K562 (cell line): ENCODE measurements at regions not wholly inside any gene's neighbourhood (a gene's known extent, or its start where the extent isn't known, plus 50 kb on each side); places are given as distances from the start of the nearest gene placed in this dataset.

Experiments
- ATAC-seq: fragments of 200-7000 bp; cut with Tn5 transposase; 3 replicates; pipeline ENCODE4 v1.9.1; 2020; ENCODE audit warnings: moderate library complexity
- BruUV-seq: library from RNA; stranded (reverse); fragments of 400-500 nt; replicated peaks from 2 replicates; lab custom pipeline; 2021; lab: Mats Ljungman, UMichigan
- CTCF ChIA-PET: fragments of 300-600 bp; formaldehyde crosslinking; extraction: SDS; loops from one replicate; lab custom pipeline; 2021; ENCODE audit warnings: low intra/inter-chr PET ratio; lab: Yijun Ruan, JAX
- POLR2A ChIA-PET: fragments of 300-600, 350-650 bp; sonication (Branson Sonifier 250); formaldehyde crosslinking; extraction: SDS; loops from one replicate; lab custom pipeline; 2021; ENCODE audit warnings: antibody characterized with exemption, inconsistent platforms; lab: Yijun Ruan, JAX
- DNase-seq, 4 experiments: peaks; one replicate each; pipeline versions ENCODE4 v3.0.0 to v3.0.0-alpha.2; 2011 to 2018; ENCODE audit warnings: low spot score in 3 of 4, mixed read lengths in 3 of 4; ENCODE audit errors: extremely low read depth in 1 of 4
- FAIRE-seq: peaks from 2 replicates; lab custom pipeline; 2011; peaks lifted over from hg19 to GRCh38; lab: Jason Lieb, UNC
- H2AFZ ChIP-seq: 2 replicates; pipeline ENCODE4 v1.6.0; 2011; ENCODE audit warnings: low read depth, low read length, control low read depth, inconsistent platforms
- H3K27ac ChIP-seq: fragments of 200-600 bp; 3 replicates; pipeline ENCODE4 v1.8.0; 2011; ENCODE audit warnings: low read depth, mild to moderate bottlenecking, control low read depth, inconsistent platforms, low read length, moderate library complexity, mixed read lengths; ENCODE audit errors: extremely low read depth
- H3K27me3 ChIP-seq, 2 experiments: fragments of 300-600 bp in 1 of 2; 2 replicates in 1 of 2; 3 replicates in 1 of 2; pipeline versions ENCODE4 v1.6.0 to v1.8.0; 2011; ENCODE audit warnings: inconsistent platforms in 2 of 2, low read length in 2 of 2, mild to moderate bottlenecking in 1 of 2, mixed read lengths in 1 of 2, moderate library complexity in 1 of 2; ENCODE audit not compliant: control insufficient read depth in 2 of 2, insufficient read depth in 2 of 2
- H3K36me3 ChIP-seq: fragments of 300-600 bp; 3 replicates; pipeline ENCODE4 v1.8.0; 2011; ENCODE audit warnings: mild to moderate bottlenecking, low read length, inconsistent platforms; ENCODE audit not compliant: control insufficient read depth, insufficient read depth
- H3K4me1 ChIP-seq, 2 experiments: fragments of 200-600 bp in 1 of 2; replicated peaks in 1 of 2; 2 replicates in 1 of 2; 3 replicates in 1 of 2; pipeline versions ENCODE4 v1.5.1 to v1.8.0; 2011; ENCODE audit warnings: inconsistent platforms in 2 of 2, low read length in 2 of 2, mild to moderate bottlenecking in 1 of 2, mixed read lengths in 1 of 2, moderate library complexity in 1 of 2; ENCODE audit not compliant: control insufficient read depth in 2 of 2, insufficient read depth in 2 of 2
- H3K4me2 ChIP-seq: 2 replicates; pipeline ENCODE4 v1.6.1; 2011; ENCODE audit warnings: low read length, control low read depth, inconsistent platforms, mixed read lengths; ENCODE audit not compliant: insufficient read depth
- H3K4me3 ChIP-seq: fragments of 200-600 bp; sonication (generic), shearing (Covaris generic); 2 replicates; pipeline ENCODE4 v1.5.1; 2016; ENCODE audit warnings: control low read depth, inconsistent platforms
- H3K79me2 ChIP-seq: fragments of 200-600 bp; 3 replicates; pipeline ENCODE4 v1.8.0; 2011; ENCODE audit warnings: low read length, inconsistent platforms; ENCODE audit not compliant: control insufficient read depth, insufficient read depth
- H3K9ac ChIP-seq, 2 experiments: 2 replicates each; pipeline versions ENCODE4 v1.6.0 to v1.6.1; 2011; ENCODE audit warnings: low read depth in 2 of 2, low read length in 2 of 2, control low read depth in 1 of 2, inconsistent platforms in 1 of 2, mild to moderate bottlenecking in 1 of 2, mixed read lengths in 1 of 2; ENCODE audit not compliant: insufficient read depth in 1 of 2
- H3K9me1 ChIP-seq: one replicate; pipeline ENCODE4 v1.6.0; 2011; ENCODE audit warnings: inconsistent platforms, mild to moderate bottlenecking, low read length, moderate library complexity; ENCODE audit not compliant: control insufficient read depth, insufficient read depth
- H3K9me3 ChIP-seq: replicated peaks from 2 replicates; pipeline ENCODE4 v1.5.1; 2011; ENCODE audit warnings: low read depth, low read length, inconsistent platforms; ENCODE audit not compliant: control insufficient read depth, insufficient read depth
- H4K20me1 ChIP-seq: replicated peaks from 2 replicates; pipeline ENCODE4 v1.6.1; 2011; ENCODE audit warnings: low read length, inconsistent platforms, mixed read lengths; ENCODE audit not compliant: control insufficient read depth, insufficient read depth
- EHMT2 ChIP-seq: fragments of 450-650 bp; IDR thresholded peaks from 2 replicates; pipeline ENCODE4 v1.6.1; 2018; ENCODE audit warnings: antibody characterized with exemption
- HOMEZ ChIP-seq: fragments of 250-450 bp; sonication (Bioruptor Pico); IDR thresholded peaks from 2 replicates; pipeline ENCODE4 v1.4.0; 2020; ENCODE audit warnings: mild to moderate bottlenecking, moderate library complexity
- ILF3 ChIP-seq: fragments of 450-650 bp; IDR thresholded peaks from 2 replicates; pipeline ENCODE4 v1.6.1; 2018; ENCODE audit warnings: antibody characterized with exemption, mild to moderate bottlenecking, moderate library complexity, borderline replicate concordance
- NCOR1 ChIP-seq: fragments of 450-650 bp; IDR thresholded peaks from 2 replicates; pipeline ENCODE4 v1.6.1; 2016; ENCODE audit warnings: mild to moderate bottlenecking, moderate library complexity
- NFIX ChIP-seq: fragments of 250-450 bp; sonication (Bioruptor Pico); IDR thresholded peaks from 2 replicates; pipeline ENCODE4 v1.4.0; 2020; ENCODE audit warnings: low read depth, mild to moderate bottlenecking, moderate library complexity
- PTTG1 ChIP-seq: fragments of 450-650 bp; IDR thresholded peaks from 2 replicates; pipeline ENCODE4 v1.6.1; 2016; ENCODE audit warnings: low read depth, mild to moderate bottlenecking, missing genetic modification characterization, missing compliant biosample characterization
- ZEB2 ChIP-seq: fragments of 450-650 bp; IDR thresholded peaks from 2 replicates; pipeline ENCODE4 v1.6.1; 2016
- ZNF778 ChIP-seq: fragments of 450-650 bp; formaldehyde crosslinking; IDR thresholded peaks from 2 replicates; pipeline ENCODE4 v1.4.0; 2020; ENCODE audit warnings: mild to moderate bottlenecking, moderate library complexity
- WGBS: fragments of 100-300 bp; shearing (Covaris generic); methylation state at CpG from one replicate; pipeline ENCODE4 v1.1.6; 2016; ENCODE audit warnings: low coverage, mixed read lengths; ENCODE audit not compliant: insufficient coverage; ENCODE audit errors: missing lambda C conversion rate; 5-methylcytosine and 5-hydroxymethylcytosine counted together
- in situ Hi-C: fragments of 300-500 bp; cut with MboI; formaldehyde crosslinking; loops from 4 replicates; pipeline ENCODE4 v1.15.0; 2018; ENCODE audit warnings: inconsistent platforms, mixed read lengths
- intact Hi-C: fragments of 100-400 bp; cut with micrococcal nuclease; formaldehyde crosslinking; loops from 2 replicates; pipeline ENCODE4 v1.14.2; 2022

GRCh38 chr2:40544072-40544471, 92.2 kb upstream of the SLC8A1 start:
- Histone ChIP-seq H4K20me1 (no peaks in the 10 kb centered on the region), H3K27me3 (no peaks in the 10 kb centered on the region), H3K4me2 (no peak overlapping the region), H3K9ac (no peak overlapping the region), H3K4me3 (no peak overlapping the region), H2AFZ (no peak overlapping the region), H3K27ac (no peak overlapping the region), H3K4me1 (no peaks in the 10 kb centered on the region), H3K9me1 (no peaks in the 10 kb centered on the region), H3K9me3 (0 out of 2 replicates have a peak, but pooled peaks cover 2% of the 10 kb centered on the region), H3K79me2 (no peaks in the 10 kb centered on the region), H3K36me3 (no peaks in the 10 kb centered on the region)
- 5% methylated on average over 3 of the region's 3 CpGs for WGBS
- in situ Hi-C loops: no loop called here
- no peak for DNase-seq
- no peak for ATAC-seq
- TF ChIP-seq NFIX (no peak), ZNF778 (CRISPR knock-in tag) (no peak), ZEB2 (no peak), HOMEZ (CRISPR knock-in tag) (no peak), EHMT2 (no peak), NCOR1 (no peak), ILF3 (no peak), PTTG1 (tag) (no peak)
- ChIA-PET POLR2A (interaction anchor here (0.6 kb wide), 1 partner anchor 13 kb away, joined by 4 read pairs; no protein-coding TSS in a partner anchor), CTCF (no interaction called here)
- intact Hi-C loops: no loop called here
- FAIRE-seq: no peak
- no TSS peak for BruUV-seq
